Lower lobe of right lung (tissue), 2 donors: ENCODE measurements at regions not wholly inside any gene's neighbourhood (a gene's known extent, or its start where the extent isn't known, plus 50 kb on each side); places are given as distances from the start of the nearest gene placed in this dataset.
"Not testable (repeated sequence)": the region's sequence is repeated elsewhere in the genome, so short reads cannot be mapped to it uniquely, and the experiment has no call there.

Experiments used
- ATAC-seq, 2 donors: fragments of 200-7000 bp; cut with Tn5 transposase; one replicate each; pipeline ENCODE4 v1.9.1; 2020 to 2022; ENCODE audit warnings: mild to moderate bottlenecking in 2 of 2, moderate library complexity in 2 of 2
- DNase-seq: peaks from one replicate; pipeline ENCODE4 v3.0.0-alpha.2; 2020
- H3K27ac ChIP-seq: fragments of 200-600 bp; one replicate; pipeline ENCODE4 v1.8.0; 2022
- H3K27me3 ChIP-seq: fragments of 200-600 bp; one replicate; pipeline ENCODE4 v1.8.0; 2022; ENCODE audit warnings: low read depth
- H3K36me3 ChIP-seq: fragments of 200-600 bp; one replicate; pipeline ENCODE4 v1.8.0; 2022; ENCODE audit warnings: mild to moderate bottlenecking
- H3K4me1 ChIP-seq: fragments of 200-600 bp; one replicate; pipeline ENCODE4 v1.8.0; 2022
- H3K4me3 ChIP-seq: fragments of 200-600 bp; one replicate; pipeline ENCODE4 v1.8.0; 2022; ENCODE audit warnings: mild to moderate bottlenecking
- H3K9me3 ChIP-seq: fragments of 200-600 bp; one replicate; pipeline ENCODE4 v1.8.0; 2022
- intact Hi-C: fragments of 100-400 bp; cut with DNase I; formaldehyde crosslinking; loops from one replicate; pipeline ENCODE4 v1.11.0; 2022
- TF ChIP-seq, protein P1 (sequence below): fragments of 200-600 bp; IDR thresholded peaks from one replicate; pipeline ENCODE4 v1.8.0; 2022; ENCODE audit warnings: antibody characterized with exemption, mild to moderate bottlenecking
- donor health status: DM: no; HTN: yes; CAD: no; lungs with severe emphysema.

DNA sequence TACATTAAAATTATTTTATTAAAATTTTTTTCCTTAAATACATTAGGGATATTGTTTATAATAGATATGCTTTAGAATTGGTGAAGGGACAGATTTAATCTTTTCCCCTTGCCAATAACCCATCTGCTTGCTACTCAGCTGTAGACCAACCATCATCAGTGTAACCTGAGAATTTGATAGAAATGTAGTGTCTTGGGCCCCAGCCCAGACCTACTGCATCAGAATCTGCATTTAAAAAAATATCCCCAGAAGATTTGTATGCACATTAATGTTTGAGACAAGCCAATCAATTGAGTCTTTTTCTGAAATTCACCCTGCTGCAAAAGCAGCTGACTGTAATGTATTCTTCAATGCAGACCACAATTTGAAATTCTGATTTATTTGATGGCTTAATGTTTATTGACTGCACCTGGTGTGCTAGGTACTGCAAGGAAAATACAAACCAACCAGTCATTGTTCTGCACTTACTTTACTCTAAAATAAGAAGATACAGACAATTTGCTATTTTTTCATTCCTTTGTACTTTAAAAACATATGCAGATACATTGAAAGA, 190.7 kb upstream of the SGO1 start:
- H3K4me3 ChIP-seq: no peak overlapping the region
- intact Hi-C loops: no loop called here
- no peaks in the 10 kb centered on the region for H3K27me3 ChIP-seq
- no peaks in the 10 kb centered on the region for H3K4me1 ChIP-seq
- ATAC-seq: no peak
- TF ChIP-seq, protein P1, sequence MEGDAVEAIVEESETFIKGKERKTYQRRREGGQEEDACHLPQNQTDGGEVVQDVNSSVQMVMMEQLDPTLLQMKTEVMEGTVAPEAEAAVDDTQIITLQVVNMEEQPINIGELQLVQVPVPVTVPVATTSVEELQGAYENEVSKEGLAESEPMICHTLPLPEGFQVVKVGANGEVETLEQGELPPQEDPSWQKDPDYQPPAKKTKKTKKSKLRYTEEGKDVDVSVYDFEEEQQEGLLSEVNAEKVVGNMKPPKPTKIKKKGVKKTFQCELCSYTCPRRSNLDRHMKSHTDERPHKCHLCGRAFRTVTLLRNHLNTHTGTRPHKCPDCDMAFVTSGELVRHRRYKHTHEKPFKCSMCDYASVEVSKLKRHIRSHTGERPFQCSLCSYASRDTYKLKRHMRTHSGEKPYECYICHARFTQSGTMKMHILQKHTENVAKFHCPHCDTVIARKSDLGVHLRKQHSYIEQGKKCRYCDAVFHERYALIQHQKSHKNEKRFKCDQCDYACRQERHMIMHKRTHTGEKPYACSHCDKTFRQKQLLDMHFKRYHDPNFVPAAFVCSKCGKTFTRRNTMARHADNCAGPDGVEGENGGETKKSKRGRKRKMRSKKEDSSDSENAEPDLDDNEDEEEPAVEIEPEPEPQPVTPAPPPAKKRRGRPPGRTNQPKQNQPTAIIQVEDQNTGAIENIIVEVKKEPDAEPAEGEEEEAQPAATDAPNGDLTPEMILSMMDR: no peak
- no peaks in the 10 kb centered on the region for H3K36me3 ChIP-seq
- no peak overlapping the region for H3K27ac ChIP-seq
- H3K9me3 ChIP-seq: no peaks in the 10 kb centered on the region
- DNase-seq: no peak

- Histone ChIP-seq H3K36me3 (no peaks in the 10 kb centered on the region), H3K9me3 (no peaks in the 10 kb centered on the region), H3K27ac (no peak overlapping the region), H3K4me3 (no peak overlapping the region), H3K27me3 (no peaks in the 10 kb centered on the region), H3K4me1 (no peaks in the 10 kb centered on the region)
- intact Hi-C loops: no loop called here
- ATAC-seq (no peak), DNase-seq (no peak)
- TF ChIP-seq, protein P1: no peak
Observed at GRCh38 chr3:20375302-20375701, 189.3 kb upstream of the SGO1 start.

GRCh38 chr3:20370273-20371063, 184.5 kb upstream of the SGO1 start:
- H3K4me1 ChIP-seq, H3K9me3 ChIP-seq, ATAC-seq, DNase-seq, intact Hi-C loops, H3K4me3 ChIP-seq, H3K36me3 ChIP-seq, H3K27me3 ChIP-seq, H3K27ac ChIP-seq: not testable (repeated sequence)

- TF ChIP-seq, protein P1: no peak
- Histone ChIP-seq H3K4me1 (no peaks in the 10 kb centered on the region), H3K9me3 (no peaks in the 10 kb centered on the region), H3K27ac (no peak overlapping the region), H3K4me3 (no peak overlapping the region), H3K27me3 (no peaks in the 10 kb centered on the region), H3K36me3 (no peaks in the 10 kb centered on the region)
- DNase-seq (no peak), ATAC-seq (no peak)
- intact Hi-C loops: no loop called here
Observed at GRCh38 chr3:20361000-20361399, 175.0 kb upstream of the SGO1 start.

DNA sequence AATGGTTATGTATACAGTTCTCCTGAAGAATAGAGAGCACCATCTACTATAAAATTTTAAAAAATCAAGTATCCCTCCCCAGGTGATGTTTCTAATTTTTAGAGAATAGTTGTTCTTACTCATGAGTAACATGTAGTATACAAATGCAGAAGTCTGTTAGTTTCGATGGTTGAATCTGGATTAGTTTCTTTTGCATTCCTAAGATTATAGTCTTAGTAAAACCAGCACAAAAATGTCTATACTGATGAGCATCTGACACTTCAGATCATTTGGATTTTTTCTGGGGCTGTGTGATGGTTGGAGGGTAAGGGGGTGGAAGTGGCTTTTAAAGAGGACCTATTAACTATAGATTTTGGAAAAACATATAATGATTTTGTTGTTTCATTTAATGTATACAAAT, 167.3 kb upstream of the SGO1 start:
- Histone ChIP-seq H3K27me3 (no peaks in the 10 kb centered on the region), H3K4me3 (no peak overlapping the region), H3K36me3 (no peaks in the 10 kb centered on the region), H3K4me1 (no peaks in the 10 kb centered on the region), H3K27ac (no peak overlapping the region), H3K9me3 (no peaks in the 10 kb centered on the region)
- DNase-seq (no peak), ATAC-seq (no peak)
- intact Hi-C loops: no loop called here
- TF ChIP-seq, protein P1: no peak

DNA sequence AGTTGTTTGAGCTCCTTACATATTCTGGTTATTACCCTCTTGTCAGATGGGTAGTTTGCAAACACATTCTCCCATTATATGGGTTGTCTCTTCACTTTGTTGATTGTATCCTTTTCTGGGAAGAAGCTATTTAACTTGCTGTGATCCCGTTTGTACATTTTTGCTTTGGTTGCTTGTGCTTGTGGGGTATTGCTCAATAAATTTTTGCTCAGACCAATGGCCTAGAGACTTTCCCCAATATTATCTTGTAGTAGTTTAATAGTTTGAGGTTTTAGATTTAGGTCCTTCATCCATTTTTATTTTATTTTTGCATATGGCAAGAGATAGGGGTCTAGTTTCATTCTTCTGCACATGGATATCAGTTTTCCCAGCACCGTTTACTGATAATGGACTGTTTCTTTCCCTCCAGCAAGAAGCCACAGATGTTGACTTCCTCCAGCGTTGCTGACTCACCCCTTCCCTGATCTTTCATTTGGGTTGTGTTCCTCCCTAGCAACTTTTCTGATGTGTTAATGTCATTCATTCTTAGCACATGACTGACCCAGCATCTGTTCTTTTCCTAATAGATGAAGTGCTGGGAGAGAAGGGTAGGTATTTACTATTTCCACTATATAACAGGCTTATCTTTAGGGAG, 166.7 kb upstream of the SGO1 start:
- TF ChIP-seq, protein P1: no peak
- no peak overlapping the region for H3K27ac ChIP-seq

More for the DNA sequence above, 166.7 kb upstream of the SGO1 start:
- Histone ChIP-seq H3K4me1 (no peaks in the 10 kb centered on the region), H3K9me3 (no peaks in the 10 kb centered on the region), H3K4me3 (no peak overlapping the region), H3K27me3 (no peaks in the 10 kb centered on the region), H3K36me3 (no peaks in the 10 kb centered on the region)
- ATAC-seq: no peak
- no peak for DNase-seq
- intact Hi-C loops: no loop called here
